Mucosa of rectum (tissue), 2 donors: ENCODE measurements at regions not wholly inside any gene's neighbourhood (a gene's known extent, or its start where the extent isn't known, plus 50 kb on each side); places are given as distances from the start of the nearest gene placed in this dataset.

Source experiments
- H3K27ac ChIP-seq, 2 donors: one replicate each; pipeline ENCODE4 v1.7.0; 2013; ENCODE audit warnings: inconsistent platforms in 2 of 2, low read depth in 2 of 2, low read length in 2 of 2
- H3K27me3 ChIP-seq, 2 donors: one replicate each; pipeline ENCODE4 v1.7.0; 2013; ENCODE audit warnings: low read length in 2 of 2; ENCODE audit not compliant: control insufficient read depth in 2 of 2, insufficient read depth in 2 of 2
- H3K36me3 ChIP-seq, 2 donors: one replicate each; pipeline ENCODE4 v1.7.0; 2013; ENCODE audit warnings: low read length in 2 of 2; ENCODE audit not compliant: control insufficient read depth in 2 of 2, insufficient read depth in 2 of 2
- H3K4me1 ChIP-seq, 2 donors: one replicate each; pipeline ENCODE4 v1.7.0; 2013; ENCODE audit warnings: low read length in 2 of 2, mild to moderate bottlenecking in 1 of 2; ENCODE audit not compliant: control insufficient read depth in 2 of 2, insufficient read depth in 2 of 2
- H3K4me3 ChIP-seq, 2 donors: one replicate each; pipeline ENCODE4 v1.7.0; 2013; ENCODE audit warnings: low read length in 2 of 2
- H3K9ac ChIP-seq, 2 donors: one replicate each; pipeline ENCODE4 v1.7.0; 2013; ENCODE audit warnings: low read length in 2 of 2, low read depth in 1 of 2, mild to moderate bottlenecking in 1 of 2
- H3K9me3 ChIP-seq, 2 donors: one replicate each; pipeline ENCODE4 v1.7.0; 2013; ENCODE audit warnings: low read length in 2 of 2; ENCODE audit not compliant: control insufficient read depth in 2 of 2
- donor health status: healthy.
- donor health status: Normal muscosa, but diverticular disease.

GRCh38 chr4:101527188-101527587, 179.9 kb upstream of the PPP3CA start:
- no peak overlapping the region for H3K9ac ChIP-seq
- no peaks in the 10 kb centered on the region for H3K36me3 ChIP-seq
- no peak overlapping the region for H3K4me3 ChIP-seq
- H3K27ac ChIP-seq = no peak overlapping the region
- H3K4me1 ChIP-seq = no peaks in the 10 kb centered on the region
- no peaks in the 10 kb centered on the region for H3K27me3 ChIP-seq
- H3K9me3 ChIP-seq = no peaks in the 10 kb centered on the region

GRCh38 chr4:101515566-101515965, 168.2 kb upstream of the PPP3CA start:
- H3K4me1 ChIP-seq = no peaks in the 10 kb centered on the region
- no peaks in the 10 kb centered on the region for H3K36me3 ChIP-seq
- H3K4me3 ChIP-seq = no peak overlapping the region
- H3K9ac ChIP-seq = no peak overlapping the region
- no peaks in the 10 kb centered on the region for H3K9me3 ChIP-seq
- H3K27ac ChIP-seq = no peak overlapping the region
- no peaks in the 10 kb centered on the region for H3K27me3 ChIP-seq

GRCh38 chr4:101515099-101515498, 167.8 kb upstream of the PPP3CA start:
- Histone ChIP-seq H3K9me3 (no peaks in the 10 kb centered on the region), H3K36me3 (no peaks in the 10 kb centered on the region), H3K27ac (no peak overlapping the region)

GRCh38 chr4:101512416-101512815, 165.1 kb upstream of the PPP3CA start:
- Histone ChIP-seq H3K27ac (no peak overlapping the region), H3K9me3 (no peaks in the 10 kb centered on the region), H3K9ac (no peak overlapping the region), H3K36me3 (no peaks in the 10 kb centered on the region), H3K4me3 (no peak overlapping the region), H3K27me3 (no peaks in the 10 kb centered on the region), H3K4me1 (no peaks in the 10 kb centered on the region)

More at GRCh38 chr4:101515099-101515498, 167.8 kb upstream of the PPP3CA start:
- Histone ChIP-seq H3K9ac (no peak overlapping the region), H3K4me1 (no peaks in the 10 kb centered on the region), H3K27me3 (no peaks in the 10 kb centered on the region), H3K4me3 (no peak overlapping the region)

- H3K27me3 ChIP-seq = no peaks in the 10 kb centered on the region
- H3K9me3 ChIP-seq = no peaks in the 10 kb centered on the region
- no peaks in the 10 kb centered on the region for H3K36me3 ChIP-seq
- H3K4me1 ChIP-seq = no peaks in the 10 kb centered on the region
- H3K4me3 ChIP-seq = no peak overlapping the region
- no peak overlapping the region for H3K9ac ChIP-seq
- no peak overlapping the region for H3K27ac ChIP-seq
These were observed 154.1 kb upstream of the PPP3CA start for GRCh38 chr4:101501421-101501820.

GRCh38 chr4:101500742-101501141, 153.4 kb upstream of the PPP3CA start:
- H3K4me3 ChIP-seq = no peak overlapping the region
- no peaks in the 10 kb centered on the region for H3K9me3 ChIP-seq
- H3K9ac ChIP-seq = no peak overlapping the region
- no peaks in the 10 kb centered on the region for H3K36me3 ChIP-seq
- no peak overlapping the region for H3K27ac ChIP-seq
- no peaks in the 10 kb centered on the region for H3K27me3 ChIP-seq
- no peaks in the 10 kb centered on the region for H3K4me1 ChIP-seq

GRCh38 chr4:101475246-101475645, 127.9 kb upstream of the PPP3CA start:
- Histone ChIP-seq H3K9ac (no peak overlapping the region), H3K27me3 (no peaks in the 10 kb centered on the region), H3K9me3 (no peaks in the 10 kb centered on the region), H3K27ac (no peak overlapping the region), H3K4me1 (no peaks in the 10 kb centered on the region), H3K36me3 (no peaks in the 10 kb centered on the region), H3K4me3 (no peak overlapping the region)

- Histone ChIP-seq H3K9ac (no peak overlapping the region), H3K27ac (no peak overlapping the region), H3K4me1 (no peaks in the 10 kb centered on the region), H3K4me3 (no peak overlapping the region), H3K36me3 (no peaks in the 10 kb centered on the region), H3K9me3 (no peaks in the 10 kb centered on the region), H3K27me3 (no peaks in the 10 kb centered on the region)
These were observed 123.9 kb upstream of the PPP3CA start for GRCh38 chr4:101471201-101471600.

- no peaks in the 10 kb centered on the region for H3K36me3 ChIP-seq
- no peak overlapping the region for H3K27ac ChIP-seq
- no peaks in the 10 kb centered on the region for H3K9me3 ChIP-seq
- no peak overlapping the region for H3K9ac ChIP-seq
- H3K27me3 ChIP-seq = no peaks in the 10 kb centered on the region
- H3K4me3 ChIP-seq = no peak overlapping the region
- no peaks in the 10 kb centered on the region for H3K4me1 ChIP-seq
These were observed 117.3 kb upstream of the PPP3CA start for GRCh38 chr4:101464596-101464995.

GRCh38 chr4:101458914-101459313, 111.6 kb upstream of the PPP3CA start:
- no peaks in the 10 kb centered on the region for H3K36me3 ChIP-seq
- no peak overlapping the region for H3K27ac ChIP-seq
- H3K9ac ChIP-seq = no peak overlapping the region
- H3K4me1 ChIP-seq = no peaks in the 10 kb centered on the region
- H3K4me3 ChIP-seq = no peak overlapping the region
- H3K9me3 ChIP-seq = no peaks in the 10 kb centered on the region
- H3K27me3 ChIP-seq = no peaks in the 10 kb centered on the region

GRCh38 chr4:101458473-101458872, 111.1 kb upstream of the PPP3CA start:
- H3K27ac ChIP-seq = no peak overlapping the region
- no peaks in the 10 kb centered on the region for H3K36me3 ChIP-seq
- H3K4me3 ChIP-seq = no peak overlapping the region
- no peaks in the 10 kb centered on the region for H3K27me3 ChIP-seq
- H3K9me3 ChIP-seq = no peaks in the 10 kb centered on the region
- no peak overlapping the region for H3K9ac ChIP-seq
- H3K4me1 ChIP-seq = no peaks in the 10 kb centered on the region
